Hepatocyte (in vitro differentiated cells): ENCODE measurements at regions not wholly inside any gene's neighbourhood (a gene's known extent, or its start where the extent isn't known, plus 50 kb on each side); places are given as distances from the start of the nearest gene placed in this dataset.

Source experiments
- DNase-seq: peaks from one replicate; pipeline ENCODE4 v3.0.0-alpha.2; 2016; ENCODE audit warnings: low spot score
- H2AFZ ChIP-seq: fragments of 200-600 bp; sonication (generic); 2 replicates; pipeline ENCODE4 v1.6.0; 2016; ENCODE audit warnings: antibody characterized with exemption, mild to moderate bottlenecking
- H3K27ac ChIP-seq: fragments of 200-600 bp; sonication (generic); 2 replicates; pipeline ENCODE4 v1.5.1; 2016; ENCODE audit warnings: mild to moderate bottlenecking
- H3K27me3 ChIP-seq: fragments of 200-600 bp; sonication (generic); 2 replicates; pipeline ENCODE4 v1.6.1; 2016
- H3K36me3 ChIP-seq: fragments of 200-600 bp; sonication (generic); replicated peaks from 2 replicates; pipeline ENCODE4 v1.5.1; 2016; ENCODE audit warnings: low read depth; ENCODE audit not compliant: insufficient read depth
- H3K4me1 ChIP-seq: fragments of 200-600 bp; sonication (generic); 2 replicates; pipeline ENCODE4 v1.5.1; 2016; ENCODE audit warnings: mild to moderate bottlenecking, moderate library complexity; ENCODE audit not compliant: insufficient read depth
- H3K4me2 ChIP-seq: fragments of 200-600 bp; sonication (generic); 2 replicates; pipeline ENCODE4 v1.6.0; 2016
- H3K4me3 ChIP-seq: fragments of 200-600 bp; sonication (generic); 2 replicates; pipeline ENCODE4 v1.5.1; 2016; ENCODE audit warnings: mild to moderate bottlenecking
- H3K79me2 ChIP-seq: fragments of 200-600 bp; sonication (generic); 2 replicates; pipeline ENCODE4 v1.6.0; 2017; ENCODE audit warnings: mild to moderate bottlenecking
- H3K9me2 ChIP-seq: fragments of 200-600 bp; sonication (generic); replicated peaks from 2 replicates; pipeline ENCODE4 v1.6.0; 2017; ENCODE audit warnings: mild to moderate bottlenecking; ENCODE audit not compliant: insufficient read depth
- H3K9me3 ChIP-seq: fragments of 200-600 bp; sonication (generic); 2 replicates; pipeline ENCODE4 v1.5.1; 2016; ENCODE audit warnings: low read depth, mild to moderate bottlenecking
- H4K20me1 ChIP-seq: fragments of 200-600 bp; sonication (generic); 2 replicates; pipeline ENCODE4 v1.6.0; 2016; ENCODE audit warnings: mild to moderate bottlenecking; ENCODE audit not compliant: insufficient read depth, poor library complexity, severe bottlenecking
- EZH2 ChIP-seq: fragments of 200-600 bp; sonication (generic); IDR thresholded peaks from 2 replicates; pipeline ENCODE4 v1.6.1; 2016; ENCODE audit warnings: antibody characterized with exemption, mild to moderate bottlenecking, borderline replicate concordance
- EZH2phosphoT487 ChIP-seq: fragments of 200-600 bp; sonication (generic); IDR thresholded peaks from one replicate; pipeline ENCODE4 v1.6.1; 2018; ENCODE audit warnings: antibody characterized with exemption, mild to moderate bottlenecking, low read depth, moderate library complexity; ENCODE audit not compliant: unreplicated experiment, severe bottlenecking
- WGBS: methylation state at CpG from one replicate; pipeline ENCODE4 v1.1.6; 2016; ENCODE audit warnings: low lambda C conversion rate; ENCODE audit errors: missing lambda C conversion rate; 5-methylcytosine and 5-hydroxymethylcytosine counted together
- TF ChIP-seq, protein P1 (sequence below): fragments of 200-600 bp; sonication (generic); IDR thresholded peaks from 2 replicates; pipeline ENCODE4 v1.5.1; 2016; ENCODE audit warnings: antibody characterized with exemption, mild to moderate bottlenecking; ENCODE audit not compliant: poor library complexity

DNA sequence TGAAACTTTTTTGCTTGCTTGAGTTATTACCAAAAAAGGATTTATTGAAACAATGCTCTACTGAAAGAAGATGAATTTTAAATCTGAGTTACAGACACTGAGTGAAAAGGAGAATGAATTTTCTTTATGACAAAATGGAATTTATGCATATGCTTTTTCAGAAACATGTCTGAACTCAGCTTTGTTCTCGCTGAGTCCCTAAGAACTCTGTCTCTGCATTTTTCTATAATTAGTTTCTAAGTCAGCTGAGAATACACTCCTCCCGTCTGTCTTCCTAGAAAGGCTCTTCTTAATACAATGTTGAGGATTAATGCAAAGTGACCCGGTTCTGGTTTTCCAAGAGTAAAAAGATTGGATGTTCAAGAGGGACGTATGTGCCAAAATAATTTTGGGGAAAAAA lies 463.5 kb downstream of the NKX6-1 start:
- no peak overlapping the region for H3K27ac ChIP-seq
- no peaks in the 10 kb centered on the region for H4K20me1 ChIP-seq
- H3K4me1 ChIP-seq, result no peaks in the 10 kb centered on the region
- no peaks in the 10 kb centered on the region for H3K27me3 ChIP-seq
- no peak overlapping the region for H2AFZ ChIP-seq
- H3K9me2 ChIP-seq, result no peaks in the 10 kb centered on the region
- no peak overlapping the region for H3K4me2 ChIP-seq
- 88% methylated on average over 4 of the region's 4 CpGs for WGBS
- TF ChIP-seq EZH2 (no peak), EZH2phosphoT487 (no peak)
- TF ChIP-seq, protein P1, sequence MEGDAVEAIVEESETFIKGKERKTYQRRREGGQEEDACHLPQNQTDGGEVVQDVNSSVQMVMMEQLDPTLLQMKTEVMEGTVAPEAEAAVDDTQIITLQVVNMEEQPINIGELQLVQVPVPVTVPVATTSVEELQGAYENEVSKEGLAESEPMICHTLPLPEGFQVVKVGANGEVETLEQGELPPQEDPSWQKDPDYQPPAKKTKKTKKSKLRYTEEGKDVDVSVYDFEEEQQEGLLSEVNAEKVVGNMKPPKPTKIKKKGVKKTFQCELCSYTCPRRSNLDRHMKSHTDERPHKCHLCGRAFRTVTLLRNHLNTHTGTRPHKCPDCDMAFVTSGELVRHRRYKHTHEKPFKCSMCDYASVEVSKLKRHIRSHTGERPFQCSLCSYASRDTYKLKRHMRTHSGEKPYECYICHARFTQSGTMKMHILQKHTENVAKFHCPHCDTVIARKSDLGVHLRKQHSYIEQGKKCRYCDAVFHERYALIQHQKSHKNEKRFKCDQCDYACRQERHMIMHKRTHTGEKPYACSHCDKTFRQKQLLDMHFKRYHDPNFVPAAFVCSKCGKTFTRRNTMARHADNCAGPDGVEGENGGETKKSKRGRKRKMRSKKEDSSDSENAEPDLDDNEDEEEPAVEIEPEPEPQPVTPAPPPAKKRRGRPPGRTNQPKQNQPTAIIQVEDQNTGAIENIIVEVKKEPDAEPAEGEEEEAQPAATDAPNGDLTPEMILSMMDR, result no peak
- no peaks in the 10 kb centered on the region for H3K9me3 ChIP-seq
- no peak for DNase-seq
- H3K36me3 ChIP-seq, result no peaks in the 10 kb centered on the region
- H3K4me3 ChIP-seq, result no peak overlapping the region
- H3K79me2 ChIP-seq, result no peaks in the 10 kb centered on the region

DNA sequence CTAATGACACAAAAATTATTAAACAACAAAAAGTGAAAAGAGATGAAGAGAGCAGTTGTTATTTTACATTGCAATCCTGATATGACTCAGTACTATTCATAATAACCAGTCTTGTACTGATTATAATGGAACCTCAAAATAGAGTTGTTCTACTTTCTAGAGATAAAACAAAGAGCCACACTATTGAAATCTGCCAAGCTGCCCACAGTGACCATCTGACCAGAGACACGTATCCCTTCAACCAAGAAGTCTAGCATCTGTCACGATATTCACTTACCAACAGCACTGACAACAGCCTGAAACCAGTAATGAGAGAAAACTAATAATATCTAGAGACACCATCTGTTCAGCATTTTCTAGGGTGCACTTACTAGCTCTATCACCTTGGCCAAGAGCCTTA lies 466.7 kb downstream of the NKX6-1 start:
- Histone ChIP-seq H3K27me3 (no peaks in the 10 kb centered on the region), H3K4me3 (no peak overlapping the region), H3K36me3 (no peaks in the 10 kb centered on the region), H3K4me2 (no peak overlapping the region), H2AFZ (no peak overlapping the region), H4K20me1 (no peaks in the 10 kb centered on the region), H3K9me2 (no peaks in the 10 kb centered on the region), H3K27ac (no peak overlapping the region), H3K79me2 (no peaks in the 10 kb centered on the region), H3K4me1 (no peaks in the 10 kb centered on the region), H3K9me3 (no peaks in the 10 kb centered on the region)
- no peak for DNase-seq
- TF ChIP-seq EZH2phosphoT487, result no peak
- TF ChIP-seq, protein P1, result no peak
- no peak for TF ChIP-seq EZH2
- 91% methylated on average over 2 of the region's 2 CpGs for WGBS

DNA sequence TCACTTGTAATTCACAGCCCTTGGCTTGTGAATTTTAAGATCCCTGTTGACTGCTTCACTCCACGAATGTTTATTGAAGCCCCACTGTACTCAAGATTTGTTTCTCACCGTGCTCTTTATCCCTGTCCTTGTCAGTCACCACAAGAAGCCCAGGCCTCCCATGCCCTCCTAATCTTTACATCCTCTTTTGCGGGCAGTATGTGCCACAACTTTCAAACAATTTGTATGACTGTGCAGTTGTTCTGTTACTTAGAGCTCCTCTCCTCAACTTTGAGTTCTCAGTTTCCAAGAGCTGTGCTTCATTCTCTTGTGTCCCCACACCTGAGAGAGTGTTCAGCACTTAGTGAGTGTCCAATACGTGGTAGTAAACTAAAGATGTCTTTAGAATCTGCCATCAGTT lies 467.7 kb downstream of the NKX6-1 start:
- Histone ChIP-seq H3K9me2 (no peaks in the 10 kb centered on the region), H3K36me3 (no peaks in the 10 kb centered on the region), H3K27ac (no peak overlapping the region), H4K20me1 (no peaks in the 10 kb centered on the region), H3K4me1 (no peaks in the 10 kb centered on the region), H3K79me2 (no peaks in the 10 kb centered on the region), H3K4me2 (no peak overlapping the region), H3K27me3 (no peaks in the 10 kb centered on the region), H3K9me3 (no peaks in the 10 kb centered on the region), H2AFZ (no peak overlapping the region), H3K4me3 (no peak overlapping the region)
- no peak for DNase-seq
- TF ChIP-seq, protein P1, result no peak
- 80% methylated on average over 4 of the region's 4 CpGs for WGBS

DNA sequence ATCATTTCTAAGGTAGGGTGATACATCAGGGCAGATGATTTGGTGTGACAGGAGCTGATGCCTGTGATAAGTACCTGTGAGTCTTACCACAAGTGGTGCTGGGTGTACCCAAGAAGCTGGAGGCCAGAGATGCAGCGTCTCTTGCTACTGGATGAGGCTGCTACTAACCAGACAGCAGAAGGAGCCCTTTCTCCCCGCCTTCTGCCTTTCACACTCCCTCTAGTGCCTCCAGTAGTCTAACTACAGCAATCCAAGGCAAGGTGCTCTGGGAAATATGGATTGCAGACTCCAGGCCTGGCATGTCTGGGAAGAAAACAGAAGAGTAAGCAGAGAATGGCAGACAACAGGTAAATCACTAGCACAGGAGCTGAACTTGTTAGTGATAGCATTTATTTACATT lies 470.8 kb downstream of the NKX6-1 start:
- 78% methylated on average over 2 of the region's 2 CpGs for WGBS
- no peaks in the 10 kb centered on the region for H4K20me1 ChIP-seq
- no peak overlapping the region for H3K4me3 ChIP-seq
- H2AFZ ChIP-seq, result no peak overlapping the region
- H3K9me3 ChIP-seq, result no peaks in the 10 kb centered on the region
- no peaks in the 10 kb centered on the region for H3K79me2 ChIP-seq
- no peaks in the 10 kb centered on the region for H3K4me1 ChIP-seq
- no peaks in the 10 kb centered on the region for H3K27me3 ChIP-seq
- no peaks in the 10 kb centered on the region for H3K36me3 ChIP-seq
- no peak overlapping the region for H3K4me2 ChIP-seq
- no peak for DNase-seq
- no peaks in the 10 kb centered on the region for H3K9me2 ChIP-seq
- no peak overlapping the region for H3K27ac ChIP-seq
- TF ChIP-seq, protein P1, result no peak
- no peak for TF ChIP-seq EZH2
